NCI-H2196 (cell line): ENCODE measurements at regions not wholly inside any gene's neighbourhood (a gene's known extent, or its start where the extent isn't known, plus 50 kb on each side); places are given as distances from the start of the nearest gene placed in this dataset.

Experiments
- DNase-seq: peaks from one replicate; lab custom pipeline; 2025; ENCODE audit not compliant: unreplicated experiment; lab: John Stamatoyannopoulos, UW

DNA sequence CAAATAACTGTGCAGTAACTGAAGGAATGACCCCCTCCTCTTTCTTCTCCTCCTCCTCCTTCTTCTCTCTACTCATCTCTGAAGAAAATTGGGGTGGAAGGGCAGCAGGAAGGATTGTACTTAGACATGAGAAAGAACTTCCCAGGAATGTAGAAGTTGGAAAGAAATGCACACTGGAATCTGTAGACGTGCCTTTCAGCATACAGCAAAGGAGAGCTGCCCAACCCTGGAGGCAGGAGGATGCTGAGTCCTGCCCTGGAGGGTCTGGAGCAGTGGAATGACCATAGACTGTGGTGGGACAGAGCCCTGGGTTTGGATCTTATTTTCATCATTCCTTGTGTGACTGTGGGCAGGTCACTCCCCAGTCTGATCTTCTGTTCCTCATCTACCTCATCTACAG, 80.1 kb downstream of the PJA1 start:
- DNase-seq, result no peak

DNA sequence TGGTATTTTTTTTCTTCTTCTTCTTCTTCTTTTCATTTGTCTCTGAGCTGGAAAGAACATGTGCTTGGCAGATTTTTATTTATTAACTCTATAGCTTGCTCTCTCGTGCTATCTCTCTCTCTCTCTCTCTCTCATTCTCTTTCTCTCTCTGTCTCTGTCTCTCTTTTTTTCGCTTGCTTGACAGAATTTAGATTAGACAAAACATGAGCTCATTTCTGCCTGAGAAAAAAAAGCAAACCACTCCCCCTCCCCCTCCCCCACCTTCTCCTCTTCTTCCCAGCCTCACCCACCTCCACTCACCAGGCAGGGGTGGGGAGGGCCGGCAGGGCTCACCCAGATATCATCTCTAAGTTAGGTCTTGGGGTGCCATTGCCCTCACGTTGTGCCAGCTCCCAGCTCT, 81.5 kb downstream of the PJA1 start:
- no peak for DNase-seq

DNA sequence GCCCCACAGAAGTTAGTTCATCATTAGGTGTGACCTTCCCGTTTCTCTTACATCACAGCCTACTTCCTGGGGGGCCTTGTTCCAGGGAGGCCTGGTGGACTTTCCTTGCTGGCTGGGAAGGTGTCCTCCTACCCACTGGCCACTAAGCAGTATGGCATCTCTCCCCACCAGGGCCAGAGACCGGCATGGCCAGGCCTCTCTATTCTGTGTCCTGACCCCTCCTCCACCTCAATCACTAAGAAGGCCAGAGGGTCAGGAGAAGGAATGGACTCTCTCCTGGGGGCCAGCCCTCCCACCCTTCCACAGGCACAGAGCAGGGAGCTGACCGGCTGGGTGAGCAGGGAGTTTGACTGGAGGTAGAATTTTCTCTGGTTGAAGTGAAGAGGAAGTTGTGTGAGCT, 81.9 kb downstream of the PJA1 start:
- DNase-seq, result no peak

DNA sequence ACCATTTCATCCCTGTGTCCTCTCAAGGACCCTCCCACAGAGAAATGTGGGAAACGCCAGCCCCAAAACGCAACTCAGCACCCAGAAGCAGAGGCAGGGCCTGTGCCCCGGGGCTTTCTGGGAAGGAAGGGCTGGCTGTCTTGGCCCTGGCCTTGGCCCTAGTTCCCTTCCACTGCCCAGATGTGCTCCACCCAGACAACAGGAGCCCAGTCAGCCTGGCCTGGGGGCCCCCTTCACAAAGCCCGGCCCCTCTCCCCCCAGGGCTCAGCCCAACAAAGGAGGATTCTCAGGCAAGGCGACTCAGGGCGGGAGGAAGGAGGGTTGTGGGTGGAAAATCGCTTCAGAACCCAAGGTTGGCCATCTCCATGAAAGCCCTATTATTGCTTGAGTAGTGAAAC, 82.5 kb downstream of the PJA1 start:
- no peak for DNase-seq

DNA sequence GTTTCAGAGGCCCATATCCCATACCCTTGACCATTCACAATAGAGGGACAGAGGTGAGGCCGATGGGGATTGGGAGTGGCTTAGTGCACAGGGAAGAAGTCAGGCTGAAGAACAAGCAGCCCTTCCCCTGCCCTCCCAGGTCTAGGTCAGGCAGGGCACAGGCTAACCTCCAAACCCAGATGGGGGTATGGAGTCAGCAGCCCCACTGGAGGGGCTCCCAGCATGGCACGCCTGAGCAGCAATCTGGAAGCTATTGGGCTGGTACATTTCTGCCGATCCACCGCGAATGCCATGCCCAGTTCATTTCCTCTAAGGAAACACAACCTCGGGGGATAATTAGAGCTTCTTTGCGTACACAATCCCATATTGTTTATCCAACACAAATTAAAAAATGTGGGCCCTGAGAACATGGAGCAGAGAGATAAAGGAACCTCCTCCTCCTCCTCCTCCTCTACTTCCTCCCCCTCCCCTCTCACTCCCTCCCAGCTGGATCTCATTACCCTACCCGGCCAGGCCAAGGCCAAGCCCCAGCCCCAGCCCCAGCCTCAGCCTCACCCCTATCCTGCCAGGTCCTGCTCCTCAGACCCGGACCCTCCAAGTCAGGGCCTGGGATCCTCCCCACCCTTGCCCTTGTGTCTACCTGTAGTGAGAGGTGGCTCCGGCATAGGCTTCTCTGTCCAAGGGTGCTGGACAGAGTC, 83.0 kb downstream of the PJA1 start:
- DNase-seq, result no peak

DNA sequence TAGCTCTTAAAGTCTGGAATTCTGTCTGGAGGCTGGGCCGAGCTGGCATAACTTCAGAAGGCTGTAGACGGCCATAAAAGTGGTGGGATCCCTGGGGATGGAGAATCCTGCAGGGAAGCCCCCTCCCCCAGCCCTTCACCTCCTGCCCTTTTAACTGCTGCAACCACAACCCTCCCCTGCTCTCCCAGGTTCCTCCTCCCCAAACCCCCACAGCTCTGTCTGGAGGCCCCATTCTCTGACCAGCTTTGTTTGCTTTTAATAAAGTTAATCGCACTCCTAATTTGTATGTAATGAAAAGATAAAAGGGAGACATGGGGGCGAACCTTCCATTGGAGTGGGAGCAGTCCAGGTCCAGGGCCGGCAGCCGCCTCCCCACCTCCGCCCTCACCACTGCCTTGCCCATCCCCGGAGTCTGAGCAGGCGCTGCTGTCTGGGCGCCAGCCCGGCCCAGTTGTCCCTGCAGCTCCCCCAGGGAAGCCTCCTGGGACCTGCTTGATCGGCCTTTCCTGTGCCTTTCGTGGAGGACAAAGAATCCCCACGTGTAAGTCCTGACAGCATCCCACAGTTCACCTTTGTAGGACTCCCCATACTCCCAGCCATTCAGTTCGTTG, 84.3 kb downstream of the PJA1 start:
- no peak for DNase-seq

DNA sequence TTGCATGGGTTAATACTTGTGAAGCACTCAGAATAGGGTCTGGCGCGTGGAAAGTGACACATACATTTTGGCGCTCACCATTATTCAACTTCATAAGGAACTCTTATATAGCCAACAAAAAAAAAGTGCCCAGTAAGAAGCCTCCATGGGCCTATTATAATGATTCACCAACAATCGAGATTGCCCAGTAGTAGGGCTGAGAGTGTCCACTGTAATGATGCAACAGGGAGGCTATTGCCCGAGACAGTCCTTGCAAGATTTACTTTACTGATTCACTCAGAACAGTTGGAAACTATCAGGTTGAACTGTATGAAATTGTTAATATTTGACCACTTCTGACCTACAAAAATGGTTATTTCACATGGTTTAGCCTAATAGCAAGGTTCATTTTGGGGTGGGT, 86.0 kb downstream of the PJA1 start:
- DNase-seq, result no peak

DNA sequence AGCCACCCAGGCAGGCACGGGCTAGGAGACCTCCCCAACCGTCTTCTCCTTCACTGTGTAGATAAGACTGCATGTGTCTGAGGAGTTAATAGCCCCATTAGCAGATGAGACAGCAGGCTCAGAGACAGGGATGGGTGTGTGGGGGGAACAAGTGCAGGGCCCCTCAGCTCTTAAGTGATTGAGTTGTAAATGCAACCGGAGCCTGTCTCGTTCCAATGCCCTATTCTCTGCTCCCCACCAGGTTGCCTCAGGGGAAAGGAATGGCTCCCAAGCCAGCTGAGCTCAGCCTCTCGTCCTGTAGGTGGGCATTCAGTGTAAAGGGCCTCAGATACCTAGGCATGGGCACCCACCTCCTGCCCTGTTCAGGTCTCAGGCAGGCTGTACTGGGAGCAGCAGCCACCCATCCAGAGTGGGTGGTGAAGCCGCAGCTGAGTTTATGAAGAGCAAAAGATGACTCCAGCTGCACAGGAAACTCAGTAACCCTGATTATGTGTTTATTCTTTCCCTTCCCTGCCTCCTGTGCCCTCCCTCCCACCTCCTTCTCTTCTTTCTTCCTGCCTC, 87.3 kb downstream of the PJA1 start:
- no peak for DNase-seq

DNA sequence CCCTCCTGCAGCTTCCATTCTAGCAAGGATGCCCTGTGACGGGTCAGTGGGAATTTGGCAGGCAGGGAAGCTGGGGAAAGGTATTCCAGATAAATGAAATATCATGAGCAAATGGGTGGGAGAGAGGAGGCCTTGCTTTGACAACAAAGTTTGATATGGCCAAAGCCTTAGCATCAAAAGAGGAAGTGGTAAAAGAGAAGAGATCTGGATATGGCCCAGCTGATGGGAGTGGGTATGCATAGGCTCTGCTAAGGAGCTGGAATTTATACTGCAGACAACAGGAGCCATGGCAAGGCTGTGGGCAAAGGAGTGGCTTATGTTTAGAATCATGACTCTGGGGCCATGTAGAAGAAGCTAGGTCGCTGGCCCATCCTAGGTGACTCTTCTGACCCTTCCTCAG, 89.2 kb downstream of the PJA1 start:
- DNase-seq, result no peak

DNA sequence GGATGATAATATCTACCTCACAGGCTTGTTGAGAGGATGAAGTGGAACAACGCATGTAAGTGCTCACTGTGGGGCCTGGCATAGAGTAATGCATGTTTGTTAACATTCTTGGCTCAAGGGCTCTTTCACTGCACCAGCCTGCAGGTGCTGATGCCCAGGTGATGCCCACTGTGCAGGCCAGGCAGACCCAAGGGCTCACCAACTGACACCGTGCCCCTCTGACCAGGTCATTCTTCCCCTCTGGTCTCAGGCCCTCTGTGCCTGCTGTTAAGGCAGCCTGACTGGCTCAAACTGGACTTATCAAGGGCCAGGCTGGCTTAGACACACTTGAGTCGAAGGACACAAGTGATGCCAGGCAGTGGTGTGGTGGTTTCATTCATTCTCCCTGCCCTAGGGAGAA, 90.5 kb downstream of the PJA1 start:
- no peak for DNase-seq

DNA sequence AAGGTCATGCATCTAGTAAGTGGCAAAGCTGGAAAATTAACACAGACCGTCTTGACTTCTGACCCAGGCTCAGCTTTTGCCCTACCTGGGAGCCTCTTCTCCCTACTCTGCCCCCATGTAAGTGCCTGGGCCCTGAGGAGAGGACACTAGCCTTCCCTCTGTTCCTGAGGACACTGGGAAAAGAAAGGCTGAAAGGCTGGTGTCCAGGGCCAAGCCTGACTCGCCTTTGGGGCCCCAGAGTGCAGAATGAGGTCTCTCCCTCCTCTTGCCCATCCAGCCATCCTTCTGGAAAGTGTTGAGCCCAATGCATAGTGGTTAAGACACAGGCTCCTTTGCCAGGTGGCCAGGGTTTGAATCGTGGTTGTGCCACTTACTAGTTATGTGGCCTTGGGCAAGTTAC, 91.5 kb downstream of the PJA1 start:
- no peak for DNase-seq

DNA sequence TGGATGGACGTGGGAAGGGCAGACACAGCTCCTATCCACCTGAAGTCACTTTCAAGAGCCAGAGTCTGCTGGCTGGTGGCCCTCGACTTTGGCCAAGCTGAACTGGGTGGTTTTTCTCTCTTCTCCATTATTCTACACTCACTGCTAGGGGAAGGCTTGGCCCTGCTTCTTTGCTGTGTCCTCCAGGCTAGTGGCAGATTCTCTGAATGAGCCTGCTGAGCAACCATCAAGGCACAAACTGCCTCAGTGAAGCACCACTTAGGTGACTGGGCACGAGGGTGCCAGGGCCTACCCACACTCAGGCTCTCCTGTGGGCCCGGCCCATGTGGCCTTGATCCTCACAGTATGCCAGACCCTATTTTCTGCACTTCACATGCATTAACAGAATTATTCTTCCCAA, 92.0 kb downstream of the PJA1 start:
- DNase-seq, result no peak

DNA sequence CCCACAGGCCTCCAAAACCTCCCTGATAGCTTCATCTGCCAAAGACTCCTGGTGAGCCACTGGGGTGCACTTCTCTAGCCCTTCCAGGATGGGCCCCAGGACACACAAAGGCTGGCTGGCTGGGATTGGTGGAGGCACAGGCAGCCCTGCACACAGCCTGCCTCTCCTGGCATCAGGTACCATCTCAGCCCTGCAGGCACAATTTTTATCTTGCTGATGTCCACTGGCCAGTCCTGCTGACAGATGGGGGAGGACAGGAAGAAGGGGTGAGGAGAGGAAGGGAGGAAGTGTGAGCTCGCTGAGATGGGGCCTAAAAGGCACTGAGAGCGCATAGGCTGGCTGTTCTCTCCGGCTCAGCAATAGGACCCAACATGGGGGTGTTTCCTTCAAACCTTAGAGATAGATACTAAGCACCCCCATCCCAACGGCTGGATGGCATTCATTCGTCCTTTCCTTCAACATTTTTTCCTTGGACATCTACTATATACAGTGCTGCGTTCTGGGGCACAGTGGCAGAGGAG, 92.7 kb downstream of the PJA1 start:
- no peak for DNase-seq

DNA sequence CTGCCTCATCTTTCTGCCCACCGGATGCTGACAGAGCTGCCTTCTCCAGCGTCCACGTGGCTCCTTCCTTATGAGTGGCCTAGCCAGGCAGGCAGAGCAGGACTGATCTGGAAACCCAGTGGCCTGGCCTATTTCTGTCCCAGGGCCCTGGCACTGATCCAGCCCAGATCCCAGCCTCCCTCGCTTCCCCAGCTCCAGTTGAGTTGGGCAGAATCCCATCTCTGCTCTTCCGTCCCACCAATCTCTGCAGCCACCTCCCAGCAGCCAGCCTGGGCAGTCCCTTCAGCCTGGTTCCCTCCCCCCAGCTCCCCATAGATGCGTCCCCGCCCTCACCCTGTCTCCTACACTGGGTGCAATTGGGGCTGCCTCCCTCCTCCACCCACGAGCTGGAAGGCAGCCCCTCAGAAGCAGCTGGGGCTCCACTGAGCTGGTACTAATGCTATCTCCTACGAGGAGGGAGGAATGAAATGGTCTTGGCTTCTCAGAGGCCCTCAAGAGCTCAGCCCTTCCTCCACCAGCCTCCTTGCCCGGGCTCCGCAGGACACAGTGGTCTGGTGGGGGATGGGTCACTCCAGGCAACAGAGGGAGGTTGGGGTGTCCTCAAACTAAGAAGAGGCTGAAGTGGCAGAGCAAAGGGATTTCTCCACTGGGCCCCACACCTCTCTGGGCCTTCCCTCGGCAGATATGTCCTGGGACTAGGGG, 94.2 kb downstream of the PJA1 start:
- DNase-seq, result no peak

DNA sequence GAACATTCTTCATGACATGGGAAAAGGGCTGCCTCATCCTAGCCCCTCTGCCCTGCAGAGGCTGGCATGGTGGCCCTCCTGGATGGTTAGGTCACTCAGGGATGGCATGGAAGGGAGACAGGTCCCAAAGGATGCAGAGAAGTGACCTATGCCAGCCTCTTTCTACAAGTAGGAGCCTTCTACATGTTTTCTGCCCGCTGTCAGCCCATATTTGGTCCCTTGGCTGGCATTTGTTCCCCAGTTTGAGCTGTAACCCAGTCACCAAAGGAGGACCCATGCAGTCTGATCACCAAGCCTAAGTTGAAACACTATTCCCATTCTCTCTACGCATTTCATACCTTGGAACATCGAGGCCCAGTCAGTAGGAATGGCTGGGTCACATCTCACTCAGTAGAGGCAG, 95.4 kb downstream of the PJA1 start:
- DNase-seq, result no peak

DNA sequence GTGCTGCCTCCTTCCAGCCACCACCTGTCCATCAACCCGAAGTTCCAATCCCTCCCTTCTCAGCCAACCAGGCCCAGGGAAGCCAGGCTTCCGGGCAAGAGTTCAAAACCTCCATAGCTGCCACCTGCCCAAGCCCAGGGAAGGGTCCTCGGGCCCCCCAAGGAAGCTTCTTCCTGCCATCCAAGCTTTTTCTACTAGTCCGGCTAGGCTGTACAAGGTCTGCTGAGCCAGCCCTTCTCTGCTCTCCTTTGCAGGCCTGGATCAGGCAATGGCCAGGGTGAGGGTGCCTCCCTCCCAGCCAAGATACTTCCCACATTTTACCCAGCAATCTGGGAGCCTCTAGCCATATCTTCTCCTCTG, 96.2 kb downstream of the PJA1 start:
- no peak for DNase-seq

DNA sequence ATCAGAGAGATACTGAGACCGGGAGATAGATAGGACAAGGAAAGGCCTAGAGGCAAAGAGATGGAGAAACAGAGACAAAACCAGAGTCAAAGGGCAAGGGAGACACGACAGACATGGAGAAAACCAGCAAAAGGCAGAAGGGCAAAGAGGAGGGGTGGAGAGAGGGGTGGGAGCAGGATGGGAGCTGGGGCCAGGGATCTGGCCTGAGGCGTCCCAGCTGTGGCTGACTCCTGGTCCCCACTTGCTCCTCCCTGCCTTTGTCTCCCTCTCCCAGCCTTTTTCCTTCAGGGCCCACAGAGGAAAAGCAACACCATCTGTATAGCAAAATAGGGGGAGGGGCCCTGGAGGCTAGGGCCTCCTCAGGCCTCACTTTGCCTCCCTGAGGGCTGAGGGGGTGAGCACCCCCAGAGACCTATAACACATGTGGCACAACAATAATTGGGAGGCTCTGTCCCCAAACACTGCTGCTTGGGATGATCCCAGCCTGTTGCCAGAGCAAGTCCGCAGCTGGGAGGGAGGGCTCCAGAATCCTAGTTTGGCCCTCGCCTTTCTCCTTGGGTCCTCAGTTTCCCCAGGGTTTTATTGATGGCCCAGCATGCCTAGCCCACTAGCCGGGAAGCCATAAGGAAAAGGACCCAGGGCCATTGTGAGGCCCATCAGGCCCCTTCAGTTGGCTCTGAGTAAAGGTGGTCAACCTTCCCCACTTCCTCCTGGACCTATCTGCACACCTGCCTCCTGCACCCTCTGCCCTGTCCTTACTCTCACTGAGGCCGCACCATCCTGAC, 96.8 kb downstream of the PJA1 start:
- DNase-seq, result no peak

DNA sequence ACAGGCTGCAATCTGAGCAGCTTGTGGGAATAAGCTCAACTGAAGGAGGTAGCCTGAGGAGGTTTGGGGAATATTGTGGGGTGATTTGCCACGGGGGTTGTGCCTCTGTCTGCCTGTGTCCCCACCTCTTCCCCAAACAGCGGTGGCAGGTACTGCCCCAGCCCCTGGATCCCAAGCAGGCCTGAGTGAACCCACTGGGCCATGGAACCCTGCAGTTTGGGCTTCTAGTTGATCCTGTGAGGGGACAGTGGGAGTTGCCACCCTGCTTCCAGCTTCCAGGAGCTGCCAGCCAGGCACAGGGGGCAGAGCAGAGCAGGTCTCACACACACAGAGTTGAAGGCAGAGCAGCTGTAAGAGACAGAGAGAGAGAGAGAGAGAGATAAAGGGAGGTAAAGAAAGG, 97.4 kb downstream of the PJA1 start:
- no peak for DNase-seq

DNA sequence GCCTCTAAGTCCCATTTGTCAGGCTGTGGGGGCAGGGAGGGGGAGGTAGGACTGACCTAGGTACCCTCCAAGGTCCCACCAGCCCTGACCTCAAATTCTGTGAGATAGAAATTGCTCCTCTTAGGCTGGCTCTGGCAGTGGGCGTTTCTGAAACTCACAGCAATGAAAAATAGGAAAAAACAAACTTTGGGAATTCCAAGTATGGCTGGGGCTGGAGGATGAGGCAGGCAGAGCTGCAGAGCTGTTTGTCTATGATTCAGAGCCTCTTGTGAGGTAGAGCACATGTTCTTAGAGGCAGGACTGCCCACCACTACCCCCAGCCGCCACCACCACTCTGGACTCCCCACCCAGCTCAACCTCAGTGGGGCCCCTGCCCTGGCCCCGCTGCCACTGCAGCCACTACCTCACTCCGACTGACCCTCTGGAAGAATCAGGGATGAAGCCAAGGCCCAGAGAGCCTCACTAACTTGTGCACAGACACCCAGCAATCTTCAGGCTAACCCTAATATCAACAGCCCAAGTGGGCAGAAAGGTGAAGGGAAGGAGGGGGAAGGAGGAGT, 98.2 kb downstream of the PJA1 start:
- no peak for DNase-seq

DNA sequence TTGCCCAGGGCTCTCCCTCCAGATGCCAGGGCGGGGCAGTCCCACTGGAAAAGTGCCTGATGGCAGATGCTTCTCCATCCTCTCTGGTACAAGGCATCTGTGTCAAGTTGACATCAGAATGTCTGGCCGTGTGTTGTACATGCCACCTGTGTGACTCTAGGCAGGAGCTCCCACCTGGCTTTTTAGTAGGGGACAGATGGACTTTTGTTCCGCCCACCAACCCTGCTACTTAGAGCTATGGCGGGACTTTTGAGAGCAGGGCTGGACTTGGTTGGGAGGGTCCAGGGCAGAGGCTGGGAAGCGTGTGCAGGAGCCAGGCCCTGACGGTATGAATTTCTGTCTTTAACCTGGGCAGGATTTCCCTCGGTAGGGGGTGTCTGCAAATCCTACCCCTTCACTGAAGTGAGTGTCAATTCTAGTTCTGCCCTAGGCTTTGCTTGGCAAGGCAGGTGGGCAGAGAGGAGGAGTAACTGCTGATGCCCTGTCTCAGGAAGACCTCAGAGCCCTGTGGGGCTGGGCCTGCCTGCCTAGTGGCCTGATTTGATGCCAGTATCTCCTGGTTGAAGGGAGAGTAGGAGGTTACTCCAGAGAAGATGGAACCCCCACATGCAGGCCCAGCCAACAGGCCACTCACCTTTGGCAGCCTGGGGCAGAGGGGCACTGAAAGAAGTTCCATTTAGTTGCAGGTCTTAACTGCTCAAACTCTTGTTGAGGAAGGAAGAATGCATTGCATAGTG, 99.1 kb downstream of the PJA1 start:
- no peak for DNase-seq
